Nephron (organoid): ENCODE measurements at regions not wholly inside any gene's neighbourhood (a gene's known extent, or its start where the extent isn't known, plus 50 kb on each side); places are given as distances from the start of the nearest gene placed in this dataset.

Experiments
- H3K27ac Mint-ChIP-seq, 3 experiments: 2 replicates each; pipeline ENCODE4 v1.8.0; 2020; ENCODE audit warnings: mixed read lengths in 3 of 3, mild to moderate bottlenecking in 2 of 3, moderate library complexity in 1 of 3
- H3K27me3 Mint-ChIP-seq: 2 replicates; pipeline ENCODE4 v1.8.0; 2021; ENCODE audit warnings: low read depth, mild to moderate bottlenecking, moderate library complexity, mixed read lengths
- H3K36me3 Mint-ChIP-seq: 2 replicates; pipeline ENCODE4 v1.8.0; 2020; ENCODE audit warnings: low read depth, mixed read lengths
- H3K4me1 Mint-ChIP-seq: 2 replicates; pipeline ENCODE4 v1.8.0; 2020; ENCODE audit warnings: mixed read lengths
- H3K4me3 Mint-ChIP-seq, 3 experiments: 2 replicates each; pipeline ENCODE4 v1.8.0; 2020; ENCODE audit warnings: mild to moderate bottlenecking in 3 of 3, mixed read lengths in 3 of 3, moderate library complexity in 2 of 3
- H3K9me3 Mint-ChIP-seq: 2 replicates; pipeline ENCODE4 v1.8.0; 2020; ENCODE audit warnings: mixed read lengths
- CTCF ChIP-seq, 3 experiments: fragments of 200-600 bp; sonication (generic); IDR thresholded peaks; one replicate each; pipeline ENCODE4 v1.5.0; 2021; ENCODE audit warnings: antibody characterized with exemption in 3 of 3; ENCODE audit not compliant: unreplicated experiment in 3 of 3

- H3K27ac Mint-ChIP-seq: no peak overlapping the region
- H3K36me3 Mint-ChIP-seq: no peaks in the 10 kb centered on the region
- peaks cover 9% of the 10 kb centered on the region for H3K27me3 Mint-ChIP-seq
- H3K4me3 Mint-ChIP-seq: no peak overlapping the region
- no peak for TF ChIP-seq CTCF (IDR thresholded peaks at IDR 0.05; ENCODE audit: unreplicated experiment in 3 of 3)
- H3K9me3 Mint-ChIP-seq: peaks cover 11% of the 10 kb centered on the region
- H3K4me1 Mint-ChIP-seq: peaks cover 8% of the 10 kb centered on the region
Measured at GRCh38 chr13:97752961-97753668, 200.4 kb upstream of the IPO5 start.

GRCh38 chr13:97753942-97754670 is 199.4 kb upstream of the IPO5 start:
- H3K27me3 Mint-ChIP-seq: peaks cover 9% of the 10 kb centered on the region
- peaks cover 10% of the 10 kb centered on the region for H3K9me3 Mint-ChIP-seq
- no peak overlapping the region for H3K4me3 Mint-ChIP-seq
- no peak overlapping the region for H3K27ac Mint-ChIP-seq
- peaks cover 10% of the 10 kb centered on the region for H3K4me1 Mint-ChIP-seq
- H3K36me3 Mint-ChIP-seq: no peaks in the 10 kb centered on the region
- no peak for TF ChIP-seq CTCF (IDR thresholded peaks at IDR 0.05; ENCODE audit: unreplicated experiment in 3 of 3)

GRCh38 chr13:97757807-97758206 is 195.7 kb upstream of the IPO5 start:
- no peak for TF ChIP-seq CTCF (IDR thresholded peaks at IDR 0.05; ENCODE audit: unreplicated experiment in 3 of 3)
- peaks cover 8% of the 10 kb centered on the region for H3K9me3 Mint-ChIP-seq
- H3K4me1 Mint-ChIP-seq: peaks cover 10% of the 10 kb centered on the region
- no peak overlapping the region for H3K4me3 Mint-ChIP-seq
- H3K36me3 Mint-ChIP-seq: no peaks in the 10 kb centered on the region
- H3K27me3 Mint-ChIP-seq: peaks cover 9% of the 10 kb centered on the region
- H3K27ac Mint-ChIP-seq: no peak overlapping the region

GRCh38 chr13:97758317-97758716 is 195.2 kb upstream of the IPO5 start:
- H3K4me3 Mint-ChIP-seq: no peak overlapping the region
- no peak for TF ChIP-seq CTCF (IDR thresholded peaks at IDR 0.05; ENCODE audit: unreplicated experiment in 3 of 3)
- H3K36me3 Mint-ChIP-seq: no peaks in the 10 kb centered on the region
- peaks cover 8% of the 10 kb centered on the region for H3K9me3 Mint-ChIP-seq
- no peak overlapping the region for H3K27ac Mint-ChIP-seq
- peaks cover 10% of the 10 kb centered on the region for H3K4me1 Mint-ChIP-seq
- peaks cover 5% of the 10 kb centered on the region for H3K27me3 Mint-ChIP-seq

GRCh38 chr13:97761796-97762540 is 191.5 kb upstream of the IPO5 start:
- no peak overlapping the region for H3K27ac Mint-ChIP-seq
- H3K36me3 Mint-ChIP-seq: no peaks in the 10 kb centered on the region
- H3K27me3 Mint-ChIP-seq: peaks cover 4% of the 10 kb centered on the region
- H3K4me3 Mint-ChIP-seq: no peak overlapping the region
- peaks cover 15% of the 10 kb centered on the region for H3K9me3 Mint-ChIP-seq
- peaks cover 10% of the 10 kb centered on the region for H3K4me1 Mint-ChIP-seq
- TF ChIP-seq CTCF (IDR thresholded peaks at IDR 0.05; ENCODE audit: unreplicated experiment in 3 of 3): no peak
